ENCODE measurements at regions not wholly inside any gene's neighbourhood (a gene's known extent, or its start where the extent isn't known, plus 50 kb on each side); places are given as distances from the start of the nearest gene placed in this dataset.
"Not testable (repeated sequence)": the region's sequence is repeated elsewhere in the genome, so short reads cannot be mapped to it uniquely, and the experiment has no call there.

DNA sequence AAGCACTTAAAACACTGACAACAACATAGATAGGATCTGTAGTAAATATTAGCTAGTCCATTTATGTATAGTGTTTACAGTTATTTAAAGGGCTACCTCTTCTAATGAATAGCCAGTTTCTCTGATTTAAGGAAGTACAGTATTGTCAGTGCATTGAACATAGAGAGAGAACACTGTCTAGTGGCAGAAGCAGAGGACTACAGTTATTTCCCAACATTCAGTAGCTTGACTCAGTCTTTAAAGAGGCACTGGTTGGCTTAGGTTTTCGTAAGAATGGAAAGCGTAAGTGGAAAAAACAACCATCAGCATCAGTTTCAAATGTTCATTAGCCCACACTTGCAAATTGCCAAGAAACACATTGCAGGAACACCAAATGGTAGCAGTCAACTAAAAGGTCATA, 125.0 kb upstream of the HMGA2 start:
- H3K27ac ChIP-seq = no peak overlapping the region
- no peaks in the 10 kb centered on the region for H3K27me3 ChIP-seq
- no peaks in the 10 kb centered on the region for H3K36me3 ChIP-seq
- no peak for DNase-seq
- no peak overlapping the region for H3K4me3 ChIP-seq
- H3K9me3 ChIP-seq (replicated peaks) = peaks cover 2% of the 10 kb centered on the region
- peaks cover 23% of the 10 kb centered on the region for H3K4me1 ChIP-seq

DNA sequence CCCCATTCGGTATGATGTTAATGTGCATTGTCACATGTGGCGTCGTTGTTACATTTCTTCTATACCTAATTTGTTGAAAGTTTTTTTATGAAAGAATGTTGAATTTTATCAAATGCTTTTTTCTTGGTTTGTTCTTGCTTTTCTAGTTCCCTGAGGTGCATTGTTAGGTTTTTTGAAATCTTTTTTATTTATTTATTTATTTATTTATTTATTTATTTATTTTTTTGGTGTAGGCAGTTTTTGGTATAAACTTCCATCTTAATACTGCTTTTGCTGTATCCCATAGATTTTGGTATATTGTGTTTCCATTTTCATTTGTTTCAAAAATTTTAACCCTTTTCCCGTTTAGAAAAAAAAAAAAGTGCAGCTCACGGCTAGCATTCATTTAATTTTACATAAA, 121.1 kb upstream of the HMGA2 start:
- no peaks in the 10 kb centered on the region for H3K27me3 ChIP-seq
- DNase-seq = no peak
- peaks cover 20% of the 10 kb centered on the region for H3K9me3 ChIP-seq (replicated peaks)
- H3K27ac ChIP-seq = no peak overlapping the region
- H3K36me3 ChIP-seq = no peaks in the 10 kb centered on the region
- H3K4me3 ChIP-seq = no peak overlapping the region
- no peaks in the 10 kb centered on the region for H3K4me1 ChIP-seq

DNA sequence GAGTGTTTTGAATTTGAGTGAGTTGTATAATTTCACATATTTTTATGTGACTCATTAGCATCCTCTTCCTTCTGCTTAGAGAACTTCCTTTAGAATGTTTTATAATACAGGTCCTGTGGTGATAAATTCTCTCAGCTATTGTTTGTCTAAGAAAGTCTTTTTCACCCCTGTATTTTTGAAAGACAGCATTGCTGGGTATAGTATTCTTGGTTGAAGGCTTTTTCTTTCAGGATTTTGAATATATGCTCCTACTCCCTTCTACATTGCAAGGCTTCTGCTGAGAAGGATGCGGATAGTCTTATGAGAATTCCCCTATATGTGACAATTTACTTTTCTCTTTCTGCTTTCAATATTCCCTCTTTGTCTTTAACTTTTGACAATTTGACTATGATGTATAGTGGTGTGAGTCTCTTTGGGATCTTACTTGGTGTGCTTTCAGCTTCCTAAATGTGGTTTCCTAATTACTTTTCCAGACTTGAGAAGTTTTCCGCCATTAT, 118.9 kb upstream of the HMGA2 start:
- no peak for DNase-seq
- Histone ChIP-seq H3K4me1 (no peaks in the 10 kb centered on the region), H3K9me3 (replicated peaks) (peaks cover 20% of the 10 kb centered on the region), H3K36me3 (no peaks in the 10 kb centered on the region), H3K4me3 (no peak overlapping the region), H3K27me3 (no peaks in the 10 kb centered on the region), H3K27ac (no peak overlapping the region)

DNA sequence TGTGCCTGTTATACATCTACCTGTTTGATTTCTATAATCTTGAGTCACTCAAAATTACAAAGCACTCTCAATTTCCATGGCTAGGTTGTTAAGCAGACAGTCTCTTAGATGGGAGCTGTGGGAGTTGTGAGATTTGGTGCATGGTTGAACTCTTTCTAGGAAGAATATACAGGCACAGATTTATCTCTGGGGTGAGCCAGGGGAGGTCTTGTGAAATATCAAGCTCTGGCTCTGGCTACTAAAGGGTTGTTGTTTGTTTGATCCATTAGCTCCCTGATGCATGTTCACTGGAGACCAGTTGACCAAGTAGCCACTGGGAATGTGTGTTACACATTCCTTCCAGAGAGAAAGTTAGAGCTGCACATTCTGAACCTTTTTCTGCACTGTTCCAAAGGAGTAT, 117.2 kb upstream of the HMGA2 start:
- Histone ChIP-seq H3K9me3 (replicated peaks) (peaks cover 20% of the 10 kb centered on the region), H3K4me1 (no peaks in the 10 kb centered on the region), H3K4me3 (no peak overlapping the region), H3K27me3 (no peaks in the 10 kb centered on the region), H3K36me3 (no peaks in the 10 kb centered on the region), H3K27ac (no peak overlapping the region)
- DNase-seq = no peak

DNA sequence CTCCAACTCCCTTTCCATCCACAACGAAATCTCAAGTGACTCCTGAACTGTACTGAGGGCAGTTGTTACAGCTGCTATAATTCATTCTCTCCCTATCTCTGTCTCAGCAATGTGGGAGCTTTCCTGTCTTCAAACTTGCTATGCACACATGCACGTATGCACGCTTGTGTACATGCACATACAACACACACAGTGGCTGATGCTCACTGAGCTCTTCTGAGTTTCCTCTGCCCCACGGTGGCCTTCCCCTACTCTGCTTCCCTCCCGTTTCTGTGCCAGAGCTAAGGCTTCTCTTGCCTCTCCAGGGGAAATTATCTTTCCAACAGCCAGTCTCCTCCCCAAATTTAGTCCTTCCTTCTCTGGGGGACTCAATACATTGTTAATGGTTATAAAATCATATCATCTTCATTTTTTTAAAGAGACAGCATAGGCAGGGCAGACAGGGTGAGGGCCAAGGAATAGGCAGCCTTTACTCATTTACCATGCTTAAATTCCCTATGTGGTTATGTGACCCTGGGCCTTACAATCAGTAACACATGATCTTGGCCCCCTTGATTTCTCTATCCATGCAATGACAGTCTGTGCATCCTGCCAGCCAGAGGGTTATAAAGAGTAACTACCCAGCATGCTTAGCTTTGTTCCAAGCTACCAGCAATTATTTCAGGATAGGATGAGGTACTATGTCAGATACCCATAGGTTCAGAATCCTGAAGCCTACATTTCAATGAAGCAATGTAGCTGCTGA, 111.9 kb upstream of the HMGA2 start:
- no peak for DNase-seq
- Histone ChIP-seq H3K9me3 (replicated peaks) (no peaks in the 10 kb centered on the region), H3K27me3 (no peaks in the 10 kb centered on the region), H3K4me1 (no peaks in the 10 kb centered on the region), H3K36me3 (no peaks in the 10 kb centered on the region), H3K27ac (no peak overlapping the region), H3K4me3 (no peak overlapping the region)

DNA sequence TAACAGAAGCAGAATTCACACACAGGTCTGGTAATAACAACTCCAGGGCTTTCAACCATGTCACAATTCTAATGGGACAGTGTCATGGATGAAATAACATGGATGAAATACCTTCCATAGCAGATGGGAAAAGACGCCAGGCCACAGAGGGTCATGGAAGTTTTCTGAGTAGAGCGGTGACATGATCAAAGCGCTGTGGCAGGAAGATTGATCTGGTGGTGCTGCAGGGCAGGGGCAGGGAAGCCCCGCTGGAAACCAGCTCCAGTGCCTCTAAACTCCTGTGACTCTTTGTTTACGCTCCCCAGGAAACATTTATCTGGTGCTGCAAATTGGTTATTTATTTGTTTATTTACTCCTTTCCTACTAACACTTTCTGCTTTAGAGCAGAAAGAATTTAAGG, 108.3 kb upstream of the HMGA2 start:
- DNase-seq = no peak
- no peaks in the 10 kb centered on the region for H3K36me3 ChIP-seq
- H3K27ac ChIP-seq = no peak overlapping the region
- no peaks in the 10 kb centered on the region for H3K9me3 ChIP-seq (replicated peaks)
- no peaks in the 10 kb centered on the region for H3K27me3 ChIP-seq
- no peak overlapping the region for H3K4me3 ChIP-seq
- H3K4me1 ChIP-seq = no peaks in the 10 kb centered on the region

DNA sequence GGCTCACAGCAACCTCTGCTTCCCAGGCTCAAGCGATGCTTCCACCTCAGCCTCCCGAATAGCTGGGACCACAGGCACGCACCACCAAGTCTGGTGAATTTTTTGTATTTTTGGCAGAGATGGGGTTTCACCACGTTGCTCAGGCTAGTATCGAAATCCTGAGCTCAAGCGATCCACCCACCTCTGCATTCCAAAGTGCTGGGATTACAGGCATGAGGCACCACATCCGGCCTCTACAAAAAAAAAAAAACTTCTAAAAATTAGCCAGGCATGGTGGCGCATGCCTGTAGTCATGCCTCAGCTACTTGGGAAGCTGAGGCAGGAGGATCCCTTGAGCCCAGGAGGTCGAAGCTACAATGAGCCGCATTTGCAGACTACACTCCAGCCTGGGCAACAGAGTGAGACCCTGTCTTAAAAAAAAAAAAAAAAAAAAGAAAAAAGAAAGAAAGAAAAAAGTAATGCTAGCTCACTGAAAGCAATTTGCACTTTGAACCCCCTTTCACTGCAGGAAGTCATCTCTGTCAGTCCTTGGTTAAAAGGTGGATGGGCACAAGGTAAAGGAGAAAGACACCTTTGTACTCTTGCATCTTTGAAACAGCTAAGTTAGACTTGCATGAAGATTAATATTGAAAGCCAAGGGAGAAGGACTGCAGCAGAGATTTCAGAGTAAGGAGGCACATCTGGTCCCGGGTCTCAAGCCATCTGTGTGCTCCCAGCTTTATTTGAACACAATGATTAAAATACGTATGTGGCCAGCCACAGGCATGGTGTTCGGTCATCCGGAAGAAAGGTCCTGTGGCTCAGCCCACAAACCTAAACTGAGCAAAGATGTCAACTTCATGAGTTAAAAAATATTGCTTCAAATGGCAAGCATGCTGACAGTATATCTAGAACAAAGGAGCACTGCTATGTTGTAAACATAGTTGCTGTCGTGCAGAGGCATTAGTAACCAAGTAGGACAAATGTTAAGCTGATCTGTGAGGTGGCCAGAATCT, 103.8 kb upstream of the HMGA2 start:
- H3K27me3 ChIP-seq = no peaks in the 10 kb centered on the region
- peaks cover 3% of the 10 kb centered on the region; the same call in 1 of the 2 replicates for H3K4me1 ChIP-seq
- H3K9me3 ChIP-seq (replicated peaks) = no peaks in the 10 kb centered on the region
- peak in 1 of 2 experiments; percentile 14 for DNase-seq
- H3K36me3 ChIP-seq = no peaks in the 10 kb centered on the region
- no peak overlapping the region for H3K4me3 ChIP-seq
- H3K27ac ChIP-seq = no peak overlapping the region

DNA sequence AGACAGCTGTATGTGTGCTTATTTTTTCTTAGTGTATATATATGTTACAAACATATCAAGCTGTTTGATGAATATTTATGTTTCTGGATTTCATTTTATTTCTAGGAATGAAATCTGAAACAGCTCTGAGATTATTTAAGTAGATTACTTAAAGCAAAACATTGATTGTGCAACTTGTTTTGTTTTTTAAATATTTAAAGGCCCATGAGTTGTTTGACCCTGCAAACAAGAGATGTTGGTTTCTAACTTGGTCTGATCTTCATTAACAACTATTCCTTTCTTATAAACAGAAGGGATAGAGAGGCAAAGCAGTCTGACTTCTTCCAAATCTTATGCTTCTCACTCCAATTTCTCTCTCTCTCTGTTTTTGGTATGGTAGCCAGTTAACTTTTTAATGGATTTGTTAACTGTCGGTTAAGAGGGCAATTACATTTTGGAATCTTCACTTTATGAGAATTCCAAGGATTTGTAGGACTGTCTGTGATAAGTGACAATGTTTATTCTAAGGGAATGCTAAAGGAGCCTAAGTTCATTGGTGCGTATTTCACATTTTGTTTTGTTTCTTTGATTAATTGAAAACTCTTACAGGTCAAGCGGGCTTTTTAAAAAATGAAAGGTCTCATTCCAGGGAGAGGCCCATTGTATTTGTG, 102.6 kb upstream of the HMGA2 start:
- Histone ChIP-seq H3K27ac (no peak overlapping the region), H3K4me1 (peaks cover 3% of the 10 kb centered on the region; the same call in 1 of the 2 replicates), H3K36me3 (no peaks in the 10 kb centered on the region), H3K4me3 (no peak overlapping the region), H3K27me3 (no peaks in the 10 kb centered on the region), H3K9me3 (replicated peaks) (no peaks in the 10 kb centered on the region)
- no peak for DNase-seq

DNA sequence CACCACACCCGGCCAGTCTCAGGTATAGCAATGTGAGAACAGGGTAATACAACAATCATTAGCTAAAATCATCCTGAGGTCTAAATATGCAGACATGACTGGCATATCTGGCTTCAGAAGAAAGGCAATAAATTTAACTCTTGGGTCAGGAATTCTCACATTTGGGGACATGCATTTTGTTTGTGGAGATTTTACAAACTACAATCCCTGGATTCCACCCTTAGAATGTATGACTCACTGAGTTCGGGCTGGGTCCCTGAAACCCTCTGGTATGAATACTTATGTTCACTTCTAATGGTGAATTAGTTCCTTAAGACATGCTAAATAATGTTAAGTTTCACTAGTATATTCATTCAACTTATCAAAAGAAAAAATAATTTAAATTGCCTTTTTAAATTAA, 98.9 kb upstream of the HMGA2 start:
- no peak for DNase-seq
- Histone ChIP-seq H3K27ac (no peak overlapping the region), H3K36me3 (no peaks in the 10 kb centered on the region)

DNA sequence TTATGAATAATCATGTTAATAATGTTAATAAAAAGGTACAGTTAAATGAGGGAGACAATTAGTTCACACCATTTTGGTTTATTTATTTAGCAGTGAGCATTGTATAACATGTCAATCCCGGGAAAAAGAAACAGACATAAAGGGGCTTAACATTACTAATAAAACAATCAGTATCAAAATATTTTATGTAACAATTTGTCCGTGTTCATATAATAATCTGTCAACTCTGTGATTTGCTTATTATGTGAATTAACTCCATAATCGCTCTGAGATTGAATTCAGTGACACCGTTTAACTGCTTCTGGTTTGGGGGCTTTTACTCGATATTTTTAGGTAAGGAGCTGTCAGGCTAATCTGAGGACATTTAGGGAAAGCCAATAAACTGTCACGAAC, 95.8 kb upstream of the HMGA2 start:
- H3K4me3 ChIP-seq = peak overlapping the region; percentile 62
- no peak for DNase-seq
- no peaks in the 10 kb centered on the region for H3K9me3 ChIP-seq (replicated peaks)
- H3K36me3 ChIP-seq = no peaks in the 10 kb centered on the region
- H3K4me1 ChIP-seq = peaks cover 3% of the 10 kb centered on the region; the same call in 1 of the 2 replicates
- peak overlapping the region; percentile 51 for H3K27ac ChIP-seq
- H3K27me3 ChIP-seq = no peaks in the 10 kb centered on the region

More for the DNA sequence above, 98.9 kb upstream of the HMGA2 start:
- Histone ChIP-seq H3K9me3 (replicated peaks) (no peaks in the 10 kb centered on the region), H3K4me3 (no peak overlapping the region), H3K27me3 (no peaks in the 10 kb centered on the region), H3K4me1 (peaks cover 6% of the 10 kb centered on the region; the same call in 1 of the 2 replicates)

DNA sequence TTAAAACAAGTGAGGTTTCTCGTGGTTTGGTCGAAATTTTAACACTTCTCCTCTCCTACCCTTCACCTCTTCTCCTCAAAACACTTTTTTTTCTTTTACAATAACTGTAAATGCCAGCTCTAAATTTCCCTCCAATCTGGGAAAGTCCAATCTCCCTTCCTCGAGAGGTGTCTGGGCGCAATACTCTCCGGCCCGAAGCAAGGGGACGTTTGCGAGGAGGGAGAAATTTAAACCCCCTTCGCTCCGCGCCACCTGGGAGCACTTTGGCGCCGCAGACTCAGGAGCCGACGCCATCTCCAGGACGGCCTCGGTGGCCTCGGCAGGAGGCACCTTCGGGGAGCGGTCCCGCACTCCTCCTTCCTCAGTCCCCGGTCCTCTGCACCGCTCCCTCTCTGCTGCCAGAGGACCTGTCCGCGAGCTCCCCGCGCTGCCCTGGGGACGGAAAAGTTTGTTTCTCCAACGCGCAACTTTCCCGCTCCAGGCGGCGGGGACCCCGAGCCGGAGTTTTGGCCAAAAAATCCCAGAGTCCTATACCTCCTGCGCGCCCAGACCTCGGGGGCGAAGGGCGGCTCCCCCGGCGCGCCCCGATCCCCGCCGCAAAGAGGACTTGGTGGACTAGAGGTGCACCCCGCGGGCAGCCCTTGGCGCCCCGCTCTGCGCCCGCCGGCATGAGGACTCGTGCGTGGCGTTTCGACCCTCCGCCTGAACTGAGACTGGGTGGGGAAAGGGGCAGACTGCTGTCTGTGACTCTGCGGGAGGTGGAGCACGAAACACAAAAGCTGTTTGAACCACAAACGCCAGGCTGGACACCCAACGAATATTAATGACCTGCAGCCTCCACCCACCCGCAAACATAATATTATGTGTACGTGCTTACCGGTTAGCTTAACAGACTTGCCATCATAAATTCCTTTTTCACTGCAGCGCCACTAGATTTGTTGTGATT, 95.2 kb upstream of the HMGA2 start:
- no peaks in the 10 kb centered on the region for H3K9me3 ChIP-seq (replicated peaks)
- no peaks in the 10 kb centered on the region for H3K27me3 ChIP-seq
- no peaks in the 10 kb centered on the region for H3K36me3 ChIP-seq
- peak; percentile 55 to 61 for DNase-seq
- H3K27ac ChIP-seq = peak overlapping the region; percentile 51
- peak overlapping the region; percentile 62 for H3K4me3 ChIP-seq
- peaks cover 3% of the 10 kb centered on the region; the same call in 1 of the 2 replicates for H3K4me1 ChIP-seq

DNA sequence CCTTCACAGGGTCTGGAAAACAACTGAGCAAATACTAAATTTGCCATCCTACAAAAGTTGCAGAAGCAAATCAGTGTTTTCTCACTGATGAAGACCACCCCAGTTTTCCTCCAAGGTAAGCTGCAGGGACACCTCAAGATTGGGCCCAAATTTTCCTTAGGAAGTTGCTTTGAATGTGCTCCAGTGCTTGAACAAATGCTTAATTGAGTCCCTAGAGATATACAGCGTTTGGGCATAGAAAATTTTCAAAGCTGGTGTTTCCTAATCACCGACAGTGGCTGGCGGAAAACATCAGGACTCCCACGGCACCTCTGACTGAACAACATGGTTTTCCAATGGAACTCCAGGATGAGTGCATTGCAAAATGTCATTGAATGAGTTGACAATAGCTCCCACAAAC, 92.5 kb upstream of the HMGA2 start:
- no peaks in the 10 kb centered on the region for H3K9me3 ChIP-seq (replicated peaks)
- H3K27me3 ChIP-seq = no peaks in the 10 kb centered on the region
- H3K36me3 ChIP-seq = no peaks in the 10 kb centered on the region
- H3K4me3 ChIP-seq = no peak overlapping the region
- DNase-seq = no peak
- H3K27ac ChIP-seq = no peak overlapping the region
- peaks cover 3% of the 10 kb centered on the region; the same call in 1 of the 2 replicates for H3K4me1 ChIP-seq

DNA sequence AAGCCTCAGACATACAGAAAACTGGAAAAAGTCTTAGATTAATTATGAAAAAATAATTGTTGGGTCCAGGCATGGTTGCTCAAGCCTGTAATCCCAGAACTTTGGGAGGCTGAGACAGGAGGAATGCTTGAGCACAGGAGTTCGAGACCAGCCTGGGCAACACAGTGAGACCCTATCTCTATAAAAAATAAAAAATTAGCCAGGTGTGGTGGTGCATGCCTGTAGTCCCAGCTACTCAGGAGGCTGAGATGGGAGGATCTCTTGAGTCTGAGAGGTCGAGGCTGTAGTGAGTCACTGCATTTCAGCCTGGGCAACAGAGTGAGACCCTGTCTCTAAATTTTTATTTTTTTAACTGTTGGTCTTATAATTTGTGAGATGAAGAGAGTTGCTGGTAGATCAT, 90.6 kb upstream of the HMGA2 start:
- not testable (repeated sequence) for H3K4me1 ChIP-seq; H3K36me3 ChIP-seq; H3K27me3 ChIP-seq; DNase-seq; H3K9me3 ChIP-seq (replicated peaks); H3K27ac ChIP-seq; H3K4me3 ChIP-seq

DNA sequence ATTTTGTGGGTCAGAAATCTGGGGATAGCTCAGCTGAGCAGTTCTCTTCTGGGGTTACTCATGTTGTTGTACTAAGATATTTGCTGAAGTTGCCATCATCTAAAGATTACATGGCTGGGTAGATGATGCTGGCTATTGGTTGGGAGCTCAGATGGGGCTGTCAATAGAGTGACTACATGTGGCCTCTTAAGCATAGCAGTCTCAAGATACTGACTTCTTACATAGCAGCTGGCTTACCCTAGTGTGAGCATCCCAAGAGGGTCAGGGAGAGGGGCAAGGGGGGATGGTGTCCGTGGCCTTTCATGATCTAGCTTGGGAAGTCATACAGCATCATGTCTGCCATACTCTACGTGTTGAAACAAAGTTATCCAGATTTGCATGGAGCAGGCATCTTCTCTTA, 90.1 kb upstream of the HMGA2 start:
- DNase-seq = no peak
- no peaks in the 10 kb centered on the region for H3K27me3 ChIP-seq
- no peaks in the 10 kb centered on the region for H3K36me3 ChIP-seq
- H3K9me3 ChIP-seq (replicated peaks) = no peaks in the 10 kb centered on the region
- no peaks in the 10 kb centered on the region for H3K4me1 ChIP-seq
- H3K4me3 ChIP-seq = no peak overlapping the region
- no peak overlapping the region for H3K27ac ChIP-seq
